ENCODE measurements at regions not wholly inside any gene's neighbourhood (a gene's known extent, or its start where the extent isn't known, plus 50 kb on each side); places are given as distances from the start of the nearest gene placed in this dataset.

DNA sequence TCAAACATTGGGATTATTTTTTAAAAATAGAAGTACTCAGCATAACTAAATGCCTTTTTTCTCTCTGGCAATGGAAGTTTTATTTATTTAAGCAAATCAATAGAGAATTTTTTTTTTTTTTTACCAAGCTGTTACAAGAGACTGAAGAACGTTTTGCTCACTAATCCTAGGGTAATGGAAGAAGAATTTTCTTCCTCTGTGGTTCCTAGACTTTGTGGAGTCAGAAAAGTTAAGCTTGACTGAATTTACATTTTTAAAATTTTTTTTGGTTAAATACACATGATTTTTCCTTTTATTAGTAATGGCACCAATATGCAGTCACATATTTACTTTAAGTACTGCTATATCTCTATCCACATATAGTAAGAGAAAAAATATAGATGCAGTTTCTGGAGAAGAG, 189.8 kb downstream of the PCSK1 start:
- H3K36me3 Mint-ChIP-seq: no peaks in the 10 kb centered on the region
- DNase-seq: no peak
- H3K4me1 ChIP-seq (ENCODE audit: control insufficient read depth, insufficient read depth, low read length): no peaks in the 10 kb centered on the region
- intact Hi-C loops (cut with micrococcal nuclease): no loop called here
- 60% methylated on average over 1 of the region's 1 CpG for WGBS (ENCODE audit: insufficient coverage)
- H3K9me3 ChIP-seq (ENCODE audit: control insufficient read depth, insufficient read depth, low read length): no peaks in the 10 kb centered on the region
- H3K4me3 ChIP-seq (ENCODE audit: low read length): no peak overlapping the region
- ATAC-seq: no peak
- no peaks in the 10 kb centered on the region for H3K36me3 ChIP-seq (ENCODE audit: control insufficient read depth, insufficient read depth, low read length)
- H3K27ac ChIP-seq (ENCODE audit: low read length): no peak overlapping the region
- H3K27ac Mint-ChIP-seq: no peak overlapping the region
- no peaks in the 10 kb centered on the region for H3K4me1 Mint-ChIP-seq
- peaks cover 0 to 7% of the 10 kb centered on the region in 2 donors for H3K27me3 Mint-ChIP-seq (ENCODE audit: low read depth in 2 of 2)
- no peak overlapping the region for H3K4me3 Mint-ChIP-seq
- no peak for TF ChIP-seq CTCF (IDR thresholded peaks at IDR 0.05)
- no peaks in the 10 kb centered on the region for H3K9me3 Mint-ChIP-seq
- H3K27me3 ChIP-seq (ENCODE audit: control insufficient read depth, insufficient read depth, low read length): no peaks in the 10 kb centered on the region

DNA sequence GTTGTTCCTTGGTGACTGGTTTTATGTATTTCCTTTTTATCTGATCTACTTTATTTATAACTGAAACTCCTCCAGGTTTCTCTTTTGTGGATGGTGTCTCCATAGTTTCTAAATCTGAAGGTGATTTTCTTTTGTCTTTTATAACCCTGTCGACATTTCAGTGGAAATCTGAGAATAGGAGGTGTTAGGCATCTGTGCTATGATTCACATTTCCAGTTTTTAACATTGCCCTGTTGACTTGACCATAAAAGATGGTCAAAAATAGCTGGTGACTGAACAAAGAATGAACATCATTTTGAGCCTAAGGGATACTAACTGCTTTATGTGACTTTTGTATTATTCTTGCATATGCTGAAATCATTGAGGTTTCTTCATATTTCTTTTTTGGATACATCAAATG, 190.5 kb downstream of the PCSK1 start:
- no peak for TF ChIP-seq CTCF (IDR thresholded peaks at IDR 0.05)
- Mint-ChIP-seq H3K36me3 (no peaks in the 10 kb centered on the region), H3K27ac (no peak overlapping the region), H3K4me3 (no peak overlapping the region), H3K27me3 (ENCODE audit: low read depth in 2 of 2) (peaks cover 0 to 7% of the 10 kb centered on the region in 2 donors), H3K4me1 (no peaks in the 10 kb centered on the region), H3K9me3 (no peaks in the 10 kb centered on the region)
- no peak for DNase-seq
- 71% methylated on average over 1 of the region's 1 CpG for WGBS (ENCODE audit: insufficient coverage)
- ATAC-seq: no peak
- H3K4me1 ChIP-seq (ENCODE audit: control insufficient read depth, insufficient read depth, low read length): no peaks in the 10 kb centered on the region
- H3K4me3 ChIP-seq (ENCODE audit: low read length): no peak overlapping the region
- H3K36me3 ChIP-seq (ENCODE audit: control insufficient read depth, insufficient read depth, low read length): no peaks in the 10 kb centered on the region
- H3K9me3 ChIP-seq (ENCODE audit: control insufficient read depth, insufficient read depth, low read length): no peaks in the 10 kb centered on the region
- intact Hi-C loops (cut with micrococcal nuclease): no loop called here
- H3K27ac ChIP-seq (ENCODE audit: low read length): no peak overlapping the region
- H3K27me3 ChIP-seq (ENCODE audit: control insufficient read depth, insufficient read depth, low read length): no peaks in the 10 kb centered on the region

- Histone ChIP-seq H3K4me3 (ENCODE audit: low read length) (no peak overlapping the region), H3K4me1 (ENCODE audit: control insufficient read depth, insufficient read depth, low read length) (no peaks in the 10 kb centered on the region), H3K9me3 (ENCODE audit: control insufficient read depth, insufficient read depth, low read length) (no peaks in the 10 kb centered on the region), H3K27me3 (ENCODE audit: control insufficient read depth, insufficient read depth, low read length) (no peaks in the 10 kb centered on the region), H3K27ac (ENCODE audit: low read length) (no peak overlapping the region), H3K36me3 (ENCODE audit: control insufficient read depth, insufficient read depth, low read length) (no peaks in the 10 kb centered on the region)
- 75% methylated on average over 1 of the region's 1 CpG for WGBS (ENCODE audit: insufficient coverage)
- TF ChIP-seq CTCF (IDR thresholded peaks at IDR 0.05): no peak
- Mint-ChIP-seq H3K9me3 (no peaks in the 10 kb centered on the region), H3K27ac (no peak overlapping the region), H3K4me1 (no peaks in the 10 kb centered on the region), H3K36me3 (no peaks in the 10 kb centered on the region), H3K4me3 (no peak overlapping the region), H3K27me3 (ENCODE audit: low read depth in 2 of 2) (no peaks in the 10 kb centered on the region)
- DNase-seq (no peak), ATAC-seq (no peak)
- intact Hi-C loops (cut with micrococcal nuclease): no loop called here
These were observed 196.2 kb downstream of the PCSK1 start for GRCh38 chr5:96236831-96237230.

DNA sequence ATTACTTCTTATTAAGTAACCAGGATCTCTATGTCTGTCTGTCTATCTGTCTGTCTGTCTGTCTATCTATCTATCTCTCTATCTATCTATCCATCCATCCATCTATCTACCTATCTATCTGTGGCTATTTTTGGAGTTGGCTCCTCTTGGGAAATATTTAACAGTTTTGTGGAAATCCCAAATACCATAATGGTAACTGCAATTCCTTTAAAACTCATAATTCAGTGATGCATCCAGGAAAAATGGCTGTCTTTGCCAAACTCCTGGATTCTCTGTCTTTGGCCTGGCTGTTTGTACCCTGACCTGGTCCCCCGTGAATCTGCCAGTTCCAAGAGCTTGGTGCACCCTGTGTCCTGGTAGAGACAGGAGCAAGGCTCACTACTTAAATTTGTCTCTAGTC, 197.0 kb downstream of the PCSK1 start:
- H3K27me3 Mint-ChIP-seq (ENCODE audit: low read depth in 2 of 2): peaks cover 0 to 2% of the 10 kb centered on the region in 2 donors
- H3K4me3 Mint-ChIP-seq: no peak overlapping the region

More for the DNA sequence above, 197.0 kb downstream of the PCSK1 start:
- no peak for TF ChIP-seq CTCF (IDR thresholded peaks at IDR 0.05)
- no peaks in the 10 kb centered on the region for H3K4me1 Mint-ChIP-seq
- Histone ChIP-seq H3K4me1 (ENCODE audit: control insufficient read depth, insufficient read depth, low read length) (no peaks in the 10 kb centered on the region), H3K36me3 (ENCODE audit: control insufficient read depth, insufficient read depth, low read length) (no peaks in the 10 kb centered on the region), H3K4me3 (ENCODE audit: low read length) (no peak overlapping the region), H3K9me3 (ENCODE audit: control insufficient read depth, insufficient read depth, low read length) (no peaks in the 10 kb centered on the region), H3K27ac (ENCODE audit: low read length) (no peak overlapping the region), H3K27me3 (ENCODE audit: control insufficient read depth, insufficient read depth, low read length) (no peaks in the 10 kb centered on the region)
- WGBS (ENCODE audit: insufficient coverage): 93% methylated on average over 1 of the region's 1 CpG
- H3K27ac Mint-ChIP-seq: no peak overlapping the region
- intact Hi-C loops (cut with micrococcal nuclease): no loop called here
- DNase-seq: no peak
- peaks cover 0 to 2% of the 10 kb centered on the region in 2 donors for H3K9me3 Mint-ChIP-seq
- no peaks in the 10 kb centered on the region for H3K36me3 Mint-ChIP-seq
- ATAC-seq: no peak

Data from natural killer cell (primary cell).